Small intestine (tissue), 7 donors: ENCODE measurements at regions not wholly inside any gene's neighbourhood (a gene's known extent, or its start where the extent isn't known, plus 50 kb on each side); places are given as distances from the start of the nearest gene placed in this dataset.
"Not testable (repeated sequence)": the region's sequence is repeated elsewhere in the genome, so short reads cannot be mapped to it uniquely, and the experiment has no call there.

Source experiments
- DNase-seq, 2 donors: peaks; one replicate each; pipeline versions ENCODE4 v3.0.0 to v3.0.0-alpha.2; 2013
- FAIRE-seq: peaks from 2 replicates; lab custom pipeline; 2012; peaks lifted over from hg19 to GRCh38; lab: Jason Lieb, UNC
- H3K27ac ChIP-seq, 3 donors: one replicate each; pipeline ENCODE4 v1.5.1; 2013; ENCODE audit warnings: low read length in 2 of 3, mild to moderate bottlenecking in 2 of 3, control low read depth in 1 of 3, inconsistent platforms in 1 of 3, low read depth in 1 of 3, moderate library complexity in 1 of 3
- H3K27me3 ChIP-seq, 3 donors: one replicate each; pipeline ENCODE4 v1.6.1; 2013; ENCODE audit warnings: low read length in 3 of 3, inconsistent platforms in 1 of 3; ENCODE audit not compliant: control insufficient read depth in 3 of 3, insufficient read depth in 3 of 3
- H3K36me3 ChIP-seq, 3 donors: one replicate each; pipeline ENCODE4 v1.6.1; 2013; ENCODE audit warnings: low read length in 3 of 3, inconsistent platforms in 1 of 3, low read depth in 1 of 3, mild to moderate bottlenecking in 1 of 3, moderate library complexity in 1 of 3; ENCODE audit not compliant: control insufficient read depth in 3 of 3, insufficient read depth in 2 of 3
- H3K4me1 ChIP-seq, 3 donors: one replicate each; pipeline ENCODE4 v1.6.1; 2013; ENCODE audit warnings: low read length in 2 of 3, inconsistent platforms in 1 of 3, low read depth in 1 of 3, mild to moderate bottlenecking in 1 of 3, moderate library complexity in 1 of 3; ENCODE audit not compliant: control insufficient read depth in 3 of 3, insufficient read depth in 2 of 3
- H3K4me3 ChIP-seq, 3 donors: one replicate each; pipeline ENCODE4 v1.5.1; 2013; ENCODE audit warnings: low read length in 3 of 3, control low read depth in 1 of 3, inconsistent platforms in 1 of 3, low read depth in 1 of 3, mild to moderate bottlenecking in 1 of 3, moderate library complexity in 1 of 3
- H3K9me3 ChIP-seq, 2 donors: one replicate each; pipeline ENCODE4 v1.6.1; 2013; ENCODE audit warnings: low read depth in 1 of 2, low read length in 1 of 2; ENCODE audit not compliant: control insufficient read depth in 2 of 2, insufficient read depth in 1 of 2
- WGBS, 3 donors: extraction: QIAGEN DNeasy Blood & Tissue Kit; methylation state at CpG; one replicate each; pipeline ENCODE4 v1.1.7; 2013; 5-methylcytosine and 5-hydroxymethylcytosine counted together
- donor health status: healthy with polysubstance abuse.
- donor health status: control.
- donor health status: control.
- donor health status: Bipolar disorder and iron deficiency.
- donor health status: healthy.

DNA sequence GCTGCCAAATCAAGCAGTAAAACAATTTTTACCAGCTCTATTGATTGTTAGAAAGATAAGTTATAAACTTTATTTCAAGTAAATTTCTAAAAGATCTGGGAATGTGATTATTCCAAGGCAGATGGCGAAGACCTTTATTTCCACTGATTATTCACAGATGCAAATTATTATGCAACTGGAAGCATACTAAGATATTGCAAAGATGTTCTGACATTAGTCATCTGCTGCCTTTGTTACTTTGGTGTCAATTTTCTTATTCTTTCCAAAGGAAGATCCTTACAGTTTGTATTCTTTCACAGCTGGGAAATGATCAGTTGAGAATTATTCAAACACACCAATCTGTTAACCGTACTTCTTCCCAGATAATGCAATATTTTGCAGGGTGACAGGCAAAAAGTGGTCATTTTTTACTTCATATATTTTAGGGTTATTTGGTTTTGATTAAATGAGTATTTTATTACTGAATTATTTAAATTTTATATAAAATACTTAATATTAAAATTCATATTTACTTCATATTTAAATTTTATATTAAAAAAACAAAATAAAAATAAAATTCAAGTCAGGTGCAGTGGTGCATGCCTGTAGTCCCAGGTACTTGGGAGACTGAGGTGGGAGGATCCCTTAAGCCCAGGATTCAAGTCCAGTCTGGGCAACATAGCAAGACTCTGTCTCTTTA, 171.3 kb downstream of the FZD1 start:
- H3K27ac ChIP-seq = no peak overlapping the region
- H3K4me3 ChIP-seq = no peak overlapping the region
- H3K9me3 ChIP-seq = no peaks in the 10 kb centered on the region
- no peaks in the 10 kb centered on the region for H3K27me3 ChIP-seq
- H3K36me3 ChIP-seq = no peaks in the 10 kb centered on the region
- 79 to 89% (median 88%) methylated on average over 2 of the region's 2 CpGs for WGBS, 3 donors
- no peaks in the 10 kb centered on the region for H3K4me1 ChIP-seq
- no peak for FAIRE-seq
- no peak for DNase-seq

DNA sequence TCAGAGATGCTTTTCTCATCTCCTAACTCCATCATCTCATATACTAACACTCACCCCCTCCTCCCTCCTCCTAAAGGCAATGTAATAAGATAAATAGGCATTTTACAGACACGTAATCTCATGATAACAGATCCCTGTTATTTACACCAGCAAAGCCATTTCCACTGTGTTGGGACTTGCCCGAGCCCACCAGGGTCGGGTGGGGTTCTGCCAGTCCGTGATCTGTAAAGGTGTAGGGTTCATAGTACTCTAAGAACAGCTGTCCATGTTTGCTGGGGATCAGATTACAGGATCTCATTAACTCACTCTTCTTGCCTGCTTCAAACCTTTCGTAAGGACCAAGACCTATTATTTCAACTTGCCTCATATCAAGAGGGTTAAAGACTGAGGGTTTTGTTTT, 172.4 kb downstream of the FZD1 start:
- no peak overlapping the region for H3K27ac ChIP-seq
- H3K27me3 ChIP-seq = no peaks in the 10 kb centered on the region
- FAIRE-seq (no peak), DNase-seq (no peak)
- no peaks in the 10 kb centered on the region for H3K4me1 ChIP-seq
- H3K4me3 ChIP-seq = no peak overlapping the region
- 22 to 46% (median 24%) methylated on average over 5 of the region's 5 CpGs for WGBS, 3 donors
- peaks cover 0 to 9% of the 10 kb centered on the region in 2 donors for H3K9me3 ChIP-seq
- no peaks in the 10 kb centered on the region for H3K36me3 ChIP-seq

DNA sequence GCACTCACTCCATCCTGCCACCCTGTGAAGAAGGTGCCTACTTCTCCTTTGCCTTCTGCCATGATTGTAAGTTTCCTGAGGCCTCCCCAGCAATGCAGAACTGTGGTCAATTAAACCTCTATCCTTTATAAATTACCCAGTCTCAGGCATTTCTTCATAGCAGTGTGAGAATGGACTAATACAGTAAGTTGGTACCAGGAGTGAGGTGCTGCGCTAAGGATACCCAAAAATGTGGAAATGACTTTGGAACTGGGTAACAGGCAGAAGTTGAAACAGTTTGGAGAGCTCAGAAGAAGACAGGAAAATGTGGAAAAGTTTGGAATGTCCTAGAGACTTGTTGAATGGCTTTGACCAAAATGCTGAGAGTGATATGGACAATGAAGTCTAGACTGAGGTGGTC, 176.0 kb downstream of the FZD1 start:
- not testable (repeated sequence) for FAIRE-seq
- WGBS, 3 donors = 85 to 93% (median 90%) methylated on average over 1 of the region's 1 CpG

DNA sequence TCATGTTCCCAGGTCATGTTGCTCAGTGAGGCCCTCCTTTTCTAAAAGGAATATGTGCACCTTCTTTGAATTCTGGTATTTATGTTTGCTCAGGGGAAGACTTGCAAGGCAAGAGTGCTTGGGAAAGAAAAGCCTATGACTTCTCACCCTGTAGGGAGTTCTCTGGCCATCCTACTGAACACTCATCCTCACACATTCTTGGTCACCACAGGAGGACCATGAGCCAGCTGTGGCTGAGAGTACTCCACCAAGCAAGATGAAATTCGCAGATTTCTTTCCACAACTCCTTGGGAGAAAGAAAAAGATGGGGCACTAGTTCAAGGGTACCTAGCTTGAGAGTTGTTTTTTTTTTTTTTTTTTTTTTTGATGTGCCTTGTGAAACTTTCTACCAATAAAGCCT, 179.6 kb downstream of the FZD1 start:
- no peak for FAIRE-seq
- Histone ChIP-seq H3K27ac (no peak overlapping the region), H3K4me1 (no peaks in the 10 kb centered on the region), H3K4me3 (no peak overlapping the region), H3K36me3 (no peaks in the 10 kb centered on the region), H3K27me3 (no peaks in the 10 kb centered on the region), H3K9me3 (peaks cover 0 to 20% of the 10 kb centered on the region in 2 donors)
- WGBS, 3 donors = 61 to 87% (median 82%) methylated on average over 1 of the region's 1 CpG
- DNase-seq = no peak

More for the DNA sequence above, 176.0 kb downstream of the FZD1 start:
- H3K36me3 ChIP-seq, H3K27ac ChIP-seq, H3K4me1 ChIP-seq, H3K27me3 ChIP-seq, DNase-seq, H3K4me3 ChIP-seq: not testable (repeated sequence)
- H3K9me3 ChIP-seq = peaks cover 0 to 12% of the 10 kb centered on the region in 2 donors

DNA sequence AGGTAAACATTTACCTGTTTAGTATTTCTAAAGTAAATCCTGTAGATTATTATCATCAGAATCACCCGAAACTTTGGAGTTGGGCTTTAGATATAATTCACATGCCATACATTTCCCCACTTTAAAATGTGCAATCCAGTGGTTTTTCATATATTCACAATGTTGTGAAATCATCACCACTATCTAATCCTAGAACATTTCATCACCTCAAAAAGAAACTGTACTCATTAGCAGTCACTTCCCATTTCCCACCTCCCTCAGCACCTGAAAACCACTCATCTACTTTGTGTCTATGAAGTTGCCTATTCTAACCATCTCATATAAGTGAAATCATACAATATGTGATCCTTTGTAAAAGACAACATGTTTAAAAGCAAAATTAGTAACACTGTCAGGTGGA, 182.6 kb downstream of the FZD1 start:
- H3K9me3 ChIP-seq = peaks cover 0 to 11% of the 10 kb centered on the region in 2 donors
- no peak for DNase-seq
- no peaks in the 10 kb centered on the region for H3K4me1 ChIP-seq
- H3K27me3 ChIP-seq = no peaks in the 10 kb centered on the region
- WGBS, 3 donors = 63 to 81% (median 76%) methylated on average over 1 of the region's 1 CpG
- no peak for FAIRE-seq
- H3K27ac ChIP-seq = no peak overlapping the region
- no peaks in the 10 kb centered on the region for H3K36me3 ChIP-seq
- H3K4me3 ChIP-seq = no peak overlapping the region

DNA sequence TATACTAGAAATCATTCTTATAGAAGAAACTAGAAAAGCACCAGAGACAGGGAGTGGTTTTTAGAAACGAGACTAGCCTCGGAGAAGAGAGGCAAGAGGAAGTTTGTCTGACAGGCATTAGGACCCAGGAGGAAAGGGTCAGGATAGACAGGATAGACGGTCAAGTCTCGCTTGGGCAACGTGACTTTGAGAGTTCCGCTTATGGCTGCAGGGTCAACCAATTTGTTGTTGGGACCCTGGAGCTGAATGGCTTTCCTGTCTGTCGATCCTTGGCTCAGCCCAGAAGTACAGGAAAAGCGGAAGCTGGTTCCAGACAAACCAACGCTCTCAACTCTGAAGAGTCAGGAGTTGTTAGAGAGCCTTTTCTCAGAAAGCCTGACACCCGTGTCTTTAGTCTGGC, 191.2 kb downstream of the FZD1 start:
- Histone ChIP-seq H3K36me3 (no peaks in the 10 kb centered on the region), H3K27me3 (no peaks in the 10 kb centered on the region), H3K27ac (no peak overlapping the region), H3K4me3 (no peak overlapping the region), H3K4me1 (no peaks in the 10 kb centered on the region), H3K9me3 (peaks cover 0 to 5% of the 10 kb centered on the region in 2 donors)
- WGBS, 3 donors = 87 to 93% (median 90%) methylated on average over 10 of the region's 10 CpGs
- FAIRE-seq (no peak), DNase-seq (no peak)

DNA sequence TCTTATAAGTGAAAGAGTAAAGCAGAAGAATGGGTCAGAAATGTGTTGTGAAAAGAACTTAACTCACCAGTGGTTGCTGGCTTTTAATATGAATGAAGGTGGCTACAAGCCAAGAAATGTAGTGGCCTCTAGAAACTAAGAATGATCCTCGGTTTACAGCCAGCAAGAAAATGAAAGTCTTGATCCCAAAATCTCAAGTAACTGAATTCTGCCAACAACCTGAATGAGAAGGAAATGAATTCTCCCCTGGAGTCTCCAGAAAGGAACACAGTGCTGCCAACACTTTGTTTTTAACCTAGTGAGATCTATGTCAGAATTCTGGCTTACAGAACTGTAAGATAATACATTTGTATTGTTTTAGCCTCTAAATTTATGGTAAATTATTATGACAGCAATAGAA, 193.0 kb downstream of the FZD1 start:
- WGBS, 3 donors = 33 to 52% (median 47%) methylated on average over 1 of the region's 1 CpG
- Histone ChIP-seq H3K4me1 (no peaks in the 10 kb centered on the region), H3K36me3 (no peaks in the 10 kb centered on the region), H3K4me3 (no peak overlapping the region), H3K27ac (no peak overlapping the region), H3K27me3 (no peaks in the 10 kb centered on the region), H3K9me3 (peaks cover 0 to 2% of the 10 kb centered on the region in 2 donors)
- DNase-seq (no peak), FAIRE-seq (no peak)

DNA sequence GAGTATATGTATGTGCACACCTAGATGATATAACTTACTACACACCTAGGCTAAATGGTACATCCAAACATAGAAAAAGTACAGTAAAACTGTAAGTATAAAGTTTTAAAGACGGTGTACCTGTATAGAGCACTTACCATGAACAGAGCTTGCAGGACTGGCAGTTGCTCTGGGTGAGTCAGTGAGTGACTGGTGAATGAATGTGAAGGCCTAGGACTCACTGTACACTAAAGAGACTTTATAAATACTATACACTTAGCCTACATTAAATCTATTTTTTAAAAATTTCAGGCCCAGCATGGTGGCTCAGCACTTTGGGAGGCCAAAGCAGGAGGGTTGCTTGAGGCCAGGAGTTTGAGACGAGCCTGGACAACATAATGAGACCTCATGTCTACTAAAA, 195.3 kb downstream of the FZD1 start:
- H3K4me3 ChIP-seq = no peak overlapping the region
- H3K4me1 ChIP-seq = no peaks in the 10 kb centered on the region
- DNase-seq (no peak), FAIRE-seq (no peak)
- H3K27ac ChIP-seq = no peak overlapping the region
- peaks cover 0 to 2% of the 10 kb centered on the region in 2 donors for H3K9me3 ChIP-seq
- no peaks in the 10 kb centered on the region for H3K36me3 ChIP-seq
- H3K27me3 ChIP-seq = no peaks in the 10 kb centered on the region
- WGBS, 3 donors = 76 to 88% (median 87%) methylated on average over 2 of the region's 2 CpGs

DNA sequence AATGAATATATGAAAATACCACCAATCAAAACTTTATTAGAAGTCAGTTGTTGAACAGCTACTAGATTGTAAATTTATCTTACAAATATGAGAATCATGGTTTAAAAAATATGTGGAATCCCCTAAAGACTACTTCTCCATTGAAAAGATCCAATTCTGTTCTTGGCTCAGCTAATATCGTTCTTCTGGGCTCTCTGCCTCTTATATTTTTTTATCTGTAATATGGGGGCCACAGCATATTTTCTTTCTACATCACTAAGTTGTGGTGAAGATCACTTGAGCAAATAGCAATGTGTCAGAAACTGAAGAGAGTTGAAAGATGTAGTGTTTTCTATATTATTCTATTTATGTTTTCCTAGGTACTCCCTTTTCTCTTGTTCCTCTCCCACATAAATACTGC, 198.1 kb downstream of the FZD1 start:
- no peaks in the 10 kb centered on the region for H3K27me3 ChIP-seq
- FAIRE-seq (no peak), DNase-seq (no peak)
- no peaks in the 10 kb centered on the region for H3K36me3 ChIP-seq
- no peaks in the 10 kb centered on the region for H3K4me1 ChIP-seq
- H3K27ac ChIP-seq = no peak overlapping the region
- H3K9me3 ChIP-seq = peaks cover 0 to 2% of the 10 kb centered on the region in 2 donors
- 68 to 83% (median 73%) methylated on average over 1 of the region's 1 CpG for WGBS, 3 donors
- no peak overlapping the region for H3K4me3 ChIP-seq
